EL (cell line): ENCODE measurements at regions not wholly inside any gene's neighbourhood (a gene's known extent, or its start where the extent isn't known, plus 50 kb on each side); places are given as distances from the start of the nearest gene placed in this dataset.

Source experiments
- DNase-seq: peaks from one replicate; pipeline ENCODE4 v3.0.0-alpha.2; 2016

DNA sequence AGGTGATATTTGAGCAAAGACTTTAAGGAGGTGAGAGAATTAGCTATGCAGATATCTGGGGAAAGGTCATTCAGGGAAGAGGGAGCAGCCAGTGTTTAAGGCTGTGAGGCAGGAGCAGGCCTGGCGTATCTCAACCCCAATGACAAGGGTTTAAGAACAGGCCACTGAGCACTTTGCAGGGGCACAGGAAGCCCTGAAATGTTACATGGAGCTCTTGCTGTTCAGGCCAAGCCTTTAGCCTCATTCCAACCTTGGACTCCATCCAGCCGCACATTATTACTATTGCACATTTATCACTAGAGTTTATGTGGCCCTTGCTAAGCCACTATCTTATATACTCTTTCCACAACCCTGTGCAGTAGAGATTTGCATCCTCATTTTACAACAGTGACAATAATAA is 114.0 kb downstream of the EFNB1 start:
- no peak for DNase-seq

DNA sequence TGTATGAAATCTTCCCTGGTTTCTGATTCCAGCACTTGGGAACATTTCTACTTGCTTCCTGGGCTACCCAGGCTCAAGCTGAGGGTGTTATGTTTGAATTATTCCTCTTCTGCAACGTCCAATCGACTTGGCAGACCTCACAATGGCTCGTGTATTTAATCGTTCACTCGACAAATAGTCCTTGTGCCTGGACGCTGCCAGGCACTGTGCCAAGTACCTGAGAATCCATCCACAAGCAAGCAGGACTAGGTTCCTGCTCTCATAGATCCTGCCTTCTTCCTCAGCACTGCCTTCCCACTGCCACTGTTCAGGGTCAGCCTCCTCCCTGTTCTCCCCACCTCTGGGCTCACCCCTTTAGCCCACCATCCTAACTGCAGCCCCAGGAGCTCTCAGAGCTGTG is 113.3 kb downstream of the EFNB1 start:
- DNase-seq: no peak

DNA sequence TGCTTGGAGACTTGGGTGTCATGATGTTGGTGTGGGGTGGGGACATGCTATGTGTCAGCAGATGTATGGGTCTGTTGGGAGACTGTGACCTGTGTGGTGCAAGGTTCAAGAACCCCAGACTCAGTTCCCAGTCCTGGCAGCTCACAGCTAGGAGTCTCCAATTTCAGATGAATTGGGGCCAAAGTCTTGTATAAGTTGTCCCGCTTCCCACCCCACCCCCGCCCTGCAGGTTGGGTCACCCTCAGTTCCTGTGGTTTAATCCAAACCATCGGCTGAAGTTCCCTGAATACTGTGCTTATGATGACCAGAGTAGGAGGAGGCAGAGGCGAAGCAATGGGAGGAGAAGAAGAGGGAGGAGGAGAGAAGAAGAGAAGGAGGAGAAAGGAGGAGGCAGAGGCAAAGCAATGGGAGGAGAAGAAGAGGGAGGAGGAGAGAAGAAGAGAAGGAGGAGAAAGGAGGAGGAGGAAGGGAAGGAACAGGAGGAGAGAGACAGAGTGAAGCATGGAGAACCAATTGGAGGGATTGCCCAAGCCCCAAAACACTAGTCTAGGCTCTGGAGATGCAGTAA is 112.6 kb downstream of the EFNB1 start:
- no peak for DNase-seq

DNA sequence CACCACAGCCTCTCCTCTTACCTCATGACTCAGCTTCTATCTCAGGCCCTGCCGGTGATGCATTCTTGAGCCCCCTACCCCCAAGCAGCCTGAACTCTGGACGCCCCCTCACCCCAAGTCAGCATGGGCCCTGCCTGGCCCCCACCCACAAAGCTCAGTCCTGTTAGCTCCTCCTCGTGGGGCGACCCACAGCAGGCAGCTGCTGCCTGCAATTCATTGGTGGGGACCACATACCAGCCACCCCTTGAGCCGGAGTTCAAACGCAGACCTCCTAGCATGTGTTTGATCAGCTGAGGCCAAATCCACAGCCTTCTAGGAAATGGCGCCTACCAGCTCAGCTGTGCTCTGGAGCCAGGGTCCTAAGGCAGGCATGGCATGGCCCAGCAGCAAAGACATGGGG is 111.8 kb downstream of the EFNB1 start:
- no peak for DNase-seq

DNA sequence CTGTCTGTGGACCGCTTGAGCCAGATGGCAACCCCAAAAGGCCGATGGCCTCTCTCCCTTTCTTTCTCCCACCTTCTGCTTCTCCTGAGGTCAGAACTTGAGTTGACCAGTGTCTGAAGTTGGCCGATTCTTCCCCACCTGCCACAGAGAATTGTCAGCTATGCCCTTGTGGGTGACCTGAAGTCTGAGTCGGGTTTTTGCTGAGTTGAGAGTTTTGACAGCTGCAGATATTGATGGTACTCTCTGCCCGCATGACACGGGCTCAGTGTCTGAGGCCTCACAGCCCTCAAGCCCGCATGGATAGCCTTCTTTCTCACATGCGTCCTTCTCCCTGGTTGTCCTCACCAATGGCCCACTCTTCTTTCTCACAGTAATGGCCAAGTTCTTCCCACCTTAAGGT is 111.0 kb downstream of the EFNB1 start:
- DNase-seq: no peak

DNA sequence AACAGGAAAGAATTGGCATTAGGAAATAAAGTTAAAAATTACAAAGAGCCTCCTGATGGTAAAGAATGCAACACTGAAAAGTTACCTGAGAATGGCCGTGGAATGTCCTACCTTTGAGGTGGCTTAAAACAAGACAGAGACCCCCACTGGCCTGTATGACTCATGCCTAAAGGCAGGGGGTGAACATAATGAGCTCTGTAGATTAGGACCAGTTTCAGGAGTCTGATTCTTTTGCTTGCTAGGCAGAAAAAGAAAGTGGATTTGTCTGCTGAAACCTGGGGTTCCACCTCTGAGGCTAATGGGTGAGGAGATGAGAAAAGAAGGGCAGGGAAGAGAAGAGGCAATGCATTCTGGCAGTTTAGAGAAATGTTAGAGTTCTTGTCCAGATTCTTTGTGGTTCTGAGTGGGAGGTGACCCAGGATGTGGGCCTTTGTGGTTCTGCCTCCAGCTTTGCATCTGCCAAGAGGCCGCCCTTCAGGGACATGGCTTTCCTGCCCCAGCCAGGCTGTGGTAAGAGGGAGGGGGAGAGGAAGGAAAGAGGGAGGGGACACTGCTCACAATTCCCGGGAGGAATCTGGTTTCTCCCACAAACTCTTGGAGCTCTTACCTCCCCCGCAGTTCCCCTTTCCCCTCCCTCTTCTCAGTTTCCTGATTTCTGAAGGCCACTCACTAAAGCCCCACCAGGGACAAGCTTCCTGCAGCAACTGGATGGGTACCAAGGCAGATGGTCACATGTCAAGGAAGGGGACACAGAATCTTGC is 109.6 kb downstream of the EFNB1 start:
- peak; percentile 31 for DNase-seq

DNA sequence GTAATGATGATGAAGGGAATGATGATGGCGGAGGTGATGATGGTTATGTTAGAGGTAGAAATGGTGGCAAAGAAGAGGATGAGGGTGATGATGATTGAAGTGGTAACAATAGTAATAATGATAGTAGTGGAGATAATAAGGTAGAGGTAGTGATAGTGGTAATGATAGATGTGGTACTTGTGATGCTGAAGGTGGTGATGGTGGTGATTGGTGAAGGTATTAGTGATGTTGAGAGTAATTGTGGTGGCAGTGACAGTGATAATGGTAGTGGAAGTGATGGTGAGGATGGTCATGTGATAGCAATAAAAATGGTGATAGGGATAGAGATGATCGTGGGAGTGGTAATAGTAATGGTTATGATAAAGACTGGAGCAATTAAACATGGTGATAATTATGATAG is 108.8 kb downstream of the EFNB1 start:
- DNase-seq: no peak

DNA sequence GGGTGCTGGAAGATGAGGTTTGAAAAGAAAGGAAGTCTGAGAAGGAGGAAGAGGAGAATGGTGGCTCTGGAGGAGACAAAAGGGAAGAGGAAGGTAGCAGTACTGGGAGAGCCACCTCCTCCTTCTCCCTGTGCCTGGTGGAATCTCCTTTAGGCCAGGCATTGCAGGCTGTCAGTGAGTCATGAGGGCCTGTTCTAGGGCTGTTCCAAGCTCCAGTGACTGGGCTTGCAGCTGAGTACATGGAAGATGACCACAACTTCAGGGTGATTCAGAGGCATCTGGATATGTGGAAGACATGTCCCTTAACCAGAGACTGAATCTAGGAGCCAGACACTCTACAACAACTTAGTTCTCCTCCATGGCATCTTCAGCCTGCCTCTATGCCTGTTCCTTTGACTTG is 107.8 kb downstream of the EFNB1 start:
- peak; percentile 83 for DNase-seq

DNA sequence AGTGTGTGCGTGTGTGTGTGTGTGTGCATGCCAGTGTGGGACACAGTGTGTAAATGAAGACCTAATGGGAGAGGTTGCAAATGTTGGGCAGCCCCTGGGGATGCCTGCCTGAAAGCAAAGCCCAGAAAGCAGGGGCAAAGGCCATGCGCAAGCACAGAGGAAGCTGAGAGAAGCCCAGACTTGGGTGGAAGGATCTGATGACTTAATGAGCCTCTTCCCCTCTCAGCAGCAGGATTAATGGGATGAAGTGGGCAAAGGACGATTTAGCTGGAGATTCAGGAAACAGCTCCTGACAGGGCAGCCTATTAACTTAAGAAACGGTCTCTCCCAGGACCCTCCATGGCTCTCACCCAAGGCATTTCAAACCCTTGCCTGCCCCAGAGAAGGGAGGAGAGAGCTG is 107.3 kb downstream of the EFNB1 start:
- DNase-seq: no peak

DNA sequence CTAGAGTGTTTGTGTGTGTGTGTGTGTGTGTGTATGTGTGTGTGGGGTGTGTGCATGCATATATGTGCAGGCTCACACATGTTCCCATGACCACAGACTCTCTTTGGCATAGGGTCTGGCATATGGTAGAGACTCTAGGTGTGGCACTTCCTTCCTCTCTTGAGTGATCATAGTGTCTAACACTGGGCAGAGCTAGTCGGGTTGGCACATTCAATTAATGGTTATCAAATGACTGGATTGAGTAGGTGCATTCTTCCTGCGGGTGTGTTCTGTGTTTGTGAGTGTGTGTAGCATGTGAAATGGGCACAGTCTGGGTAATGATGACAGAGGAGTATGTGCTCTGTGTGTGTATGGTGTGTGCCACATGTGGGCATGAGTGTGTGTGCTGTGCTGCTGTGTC is 106.5 kb downstream of the EFNB1 start:
- no peak for DNase-seq

DNA sequence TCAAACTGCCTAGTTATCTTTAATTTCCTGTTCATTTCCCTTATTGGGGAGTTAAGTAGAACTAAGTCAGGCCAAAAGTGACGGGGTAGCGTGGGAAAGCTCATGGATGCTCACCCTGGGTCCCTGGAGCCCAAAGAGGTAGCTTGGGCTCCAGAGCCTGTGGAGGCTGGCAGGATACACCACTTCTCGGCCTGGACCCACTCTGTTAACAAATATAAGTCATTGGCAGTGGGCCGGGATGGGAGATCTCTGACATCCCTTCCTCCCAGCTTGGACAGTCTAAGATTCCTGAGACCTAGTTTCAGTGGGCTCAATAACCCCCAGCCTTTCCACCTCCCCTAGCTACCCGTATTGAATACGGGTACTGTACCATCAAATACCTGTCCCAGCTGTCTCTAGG is 106.1 kb downstream of the EFNB1 start:
- no peak for DNase-seq

DNA sequence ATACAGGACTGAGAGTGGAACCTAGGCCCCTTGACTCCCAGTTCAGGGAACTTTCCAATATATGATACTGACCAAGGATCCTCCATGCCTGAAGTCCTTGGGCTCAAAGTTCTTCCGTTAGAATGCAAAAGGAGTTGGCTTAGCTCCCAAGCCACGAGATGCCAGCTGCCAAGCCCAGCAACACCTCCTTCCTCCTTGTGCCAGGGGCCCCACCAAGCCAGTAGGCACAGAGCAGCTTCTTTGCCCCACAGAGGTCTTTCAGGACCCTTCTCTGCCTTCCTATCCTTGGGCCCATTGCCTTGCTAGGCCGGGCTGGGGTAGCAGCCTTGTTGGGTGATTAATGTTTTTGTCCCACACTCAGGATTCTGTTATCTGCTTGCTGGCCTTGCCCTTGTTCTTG is 105.6 kb downstream of the EFNB1 start:
- no peak for DNase-seq

DNA sequence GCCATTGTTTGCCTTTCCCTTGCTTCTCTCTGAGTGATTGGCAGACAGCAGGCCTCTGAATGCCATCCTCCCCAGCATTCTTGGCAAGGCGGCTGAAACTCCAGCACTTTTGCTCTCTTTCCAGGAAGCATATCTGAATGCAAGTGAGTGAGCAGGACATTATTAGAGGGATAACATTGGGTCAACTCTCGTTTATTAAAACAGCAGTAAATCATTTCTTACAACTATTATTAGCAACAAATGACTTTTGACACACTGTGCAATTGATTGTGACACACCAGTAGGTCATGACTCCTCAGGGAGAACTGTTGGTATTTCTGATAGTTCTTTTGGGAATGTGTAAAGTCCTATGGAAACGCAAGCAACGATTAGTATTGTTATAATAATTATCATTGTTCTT is 103.8 kb downstream of the EFNB1 start:
- DNase-seq: no peak

DNA sequence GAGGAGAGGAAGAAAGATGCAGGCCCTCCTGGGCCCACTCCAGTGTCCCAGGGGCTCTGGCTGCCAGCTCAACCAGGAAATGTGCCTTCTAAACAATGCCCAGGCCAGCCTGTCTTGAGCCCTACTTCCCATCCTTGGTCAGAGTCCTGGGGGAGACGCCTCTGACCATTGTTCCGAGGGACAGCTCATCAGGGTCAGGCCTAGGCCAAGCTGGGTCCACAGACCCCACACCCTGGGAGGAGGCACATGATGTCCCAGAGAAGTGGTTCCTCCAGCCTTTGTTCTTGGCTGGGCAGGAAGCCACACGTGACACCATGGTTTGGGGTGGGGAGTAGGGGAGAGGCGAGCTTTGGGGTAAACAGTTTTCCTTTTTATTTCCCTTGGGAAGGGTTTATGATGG is 102.5 kb downstream of the EFNB1 start:
- no peak for DNase-seq

DNA sequence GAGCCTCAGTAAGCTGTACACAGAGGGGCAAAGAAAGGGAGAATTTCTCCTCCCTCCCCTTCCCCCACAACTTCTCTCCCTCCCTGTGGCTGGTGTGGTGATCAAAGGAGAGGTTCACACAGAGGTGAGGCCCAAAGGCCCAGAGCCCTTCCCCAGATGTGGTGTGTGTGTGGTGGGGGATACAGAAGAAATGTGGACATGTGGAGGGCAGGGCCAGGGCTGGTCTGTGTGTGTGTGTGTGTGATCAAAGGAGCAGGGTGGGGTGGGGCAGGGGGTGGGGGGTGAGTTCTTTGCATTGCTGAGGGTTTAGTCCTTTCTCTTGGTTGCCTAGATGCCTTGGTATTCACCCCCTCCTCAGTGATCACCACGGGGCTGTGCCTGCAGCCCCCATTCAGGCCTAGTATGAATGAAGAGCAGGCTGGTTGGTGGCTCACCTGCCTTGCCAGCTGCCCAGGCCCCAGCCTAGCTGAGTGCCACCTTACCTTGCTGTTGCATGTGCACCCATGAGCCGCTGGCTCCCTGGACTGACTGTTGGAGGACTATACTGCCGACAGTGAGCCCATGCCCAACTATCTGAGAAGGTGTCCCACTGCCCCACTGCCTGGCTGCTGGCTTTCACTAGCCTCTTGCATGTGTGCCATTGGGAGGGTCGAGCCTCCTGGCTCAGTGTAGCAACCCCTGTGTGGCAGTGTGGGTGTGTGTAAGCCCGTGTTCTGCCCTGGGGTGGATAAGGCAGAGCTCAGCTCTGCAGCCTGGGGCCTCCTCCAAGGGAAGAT is 101.9 kb downstream of the EFNB1 start:
- peak; percentile 3 for DNase-seq

DNA sequence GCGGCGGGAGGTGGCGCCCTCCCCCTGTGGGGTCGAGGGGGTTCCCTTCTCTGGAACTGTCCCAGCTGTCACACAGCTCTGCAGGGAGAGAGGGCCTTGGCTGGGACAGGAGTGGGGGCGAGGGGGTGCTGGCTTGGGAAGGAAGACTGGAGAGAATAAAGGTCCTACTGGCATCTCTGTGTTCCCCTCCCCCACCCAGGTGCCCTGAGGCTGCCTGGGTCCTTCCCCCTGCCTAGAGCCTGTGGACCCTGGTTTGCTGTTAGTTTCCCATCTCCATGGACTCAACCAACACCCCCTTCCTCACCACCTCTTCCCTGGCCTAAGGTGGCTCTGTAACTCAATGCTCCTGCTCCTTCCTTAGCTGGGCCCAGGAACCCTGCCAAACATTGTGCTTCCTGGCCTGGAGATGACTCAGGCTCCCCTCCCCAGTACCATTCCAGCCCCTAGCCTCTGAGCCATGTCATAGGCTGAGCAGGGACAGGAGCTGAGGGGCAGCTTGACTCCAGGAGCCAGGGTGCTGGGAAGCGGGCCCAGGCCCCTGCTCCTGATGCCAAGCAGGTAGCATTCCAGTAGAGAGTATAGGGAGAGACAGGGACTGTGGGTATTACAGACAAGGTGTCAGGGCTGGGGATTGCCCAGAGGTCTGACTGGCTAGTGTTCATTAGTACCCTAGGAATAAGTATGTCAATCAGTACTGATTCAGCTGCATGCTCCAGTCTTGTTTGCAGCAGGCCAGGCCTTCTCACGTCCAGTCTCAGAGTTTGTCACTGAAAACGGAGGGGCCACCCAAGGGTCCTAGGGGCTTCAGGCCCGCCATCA is 100.7 kb downstream of the EFNB1 start:
- peak; percentile 78 for DNase-seq

DNA sequence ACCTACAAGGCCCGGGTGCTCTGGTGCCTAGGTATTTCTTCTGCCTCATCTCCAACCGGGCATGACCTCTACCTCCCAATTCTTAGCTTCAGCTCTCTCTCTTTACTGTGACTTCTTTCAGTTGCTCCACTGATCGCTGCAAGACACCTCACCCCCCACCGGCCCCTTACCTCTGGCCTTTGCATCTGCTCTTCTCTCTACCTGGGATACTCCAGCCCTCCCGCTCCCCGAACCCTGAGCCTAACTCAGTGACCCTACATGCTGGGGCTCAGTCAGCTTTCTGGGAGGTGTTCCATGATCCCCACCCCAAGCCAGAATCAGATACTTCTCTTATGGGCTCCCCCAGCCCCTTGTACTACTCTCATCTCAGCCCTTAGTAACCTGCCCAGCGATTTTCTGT is 99.6 kb downstream of the EFNB1 start:
- DNase-seq: no peak

DNA sequence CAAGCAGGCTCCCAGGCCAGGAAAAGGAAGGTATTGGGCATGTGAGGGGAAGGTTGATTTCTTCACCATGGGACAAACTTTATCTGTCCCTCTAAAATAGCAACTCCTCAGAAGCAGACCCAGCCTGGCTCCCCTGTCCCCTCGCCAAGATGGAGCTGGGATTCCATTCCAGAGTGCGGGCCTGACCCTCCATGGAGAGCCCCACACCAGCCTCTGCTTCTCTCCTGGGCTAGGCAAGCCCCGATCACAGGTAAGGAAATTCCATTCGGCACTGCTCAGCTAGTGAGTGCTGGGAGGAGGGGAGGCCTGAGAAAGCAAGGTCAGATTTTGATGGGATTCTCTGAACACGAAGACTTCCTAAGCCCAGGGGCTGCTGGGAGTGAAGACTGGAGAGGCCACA is 98.4 kb downstream of the EFNB1 start:
- DNase-seq: no peak

DNA sequence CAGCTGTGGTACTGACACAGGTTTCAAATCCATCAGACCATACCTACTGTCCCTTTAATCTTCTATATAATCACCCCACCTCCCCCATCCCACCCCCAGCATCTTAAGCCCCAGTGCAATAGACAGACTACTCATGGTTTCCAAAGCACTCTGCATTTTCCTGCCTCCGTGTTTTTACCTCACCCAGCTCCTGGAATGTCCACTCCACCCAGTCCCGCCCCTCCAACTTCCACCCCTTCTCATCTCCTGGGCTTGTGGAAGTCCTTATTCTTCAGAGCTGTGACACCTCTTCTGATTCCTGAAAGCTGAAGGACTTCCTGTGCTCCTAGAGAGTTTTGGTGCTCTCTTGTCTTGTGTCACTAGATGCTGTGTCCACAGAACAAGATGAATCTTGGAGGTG is 94.3 kb downstream of the EFNB1 start:
- DNase-seq: no peak

DNA sequence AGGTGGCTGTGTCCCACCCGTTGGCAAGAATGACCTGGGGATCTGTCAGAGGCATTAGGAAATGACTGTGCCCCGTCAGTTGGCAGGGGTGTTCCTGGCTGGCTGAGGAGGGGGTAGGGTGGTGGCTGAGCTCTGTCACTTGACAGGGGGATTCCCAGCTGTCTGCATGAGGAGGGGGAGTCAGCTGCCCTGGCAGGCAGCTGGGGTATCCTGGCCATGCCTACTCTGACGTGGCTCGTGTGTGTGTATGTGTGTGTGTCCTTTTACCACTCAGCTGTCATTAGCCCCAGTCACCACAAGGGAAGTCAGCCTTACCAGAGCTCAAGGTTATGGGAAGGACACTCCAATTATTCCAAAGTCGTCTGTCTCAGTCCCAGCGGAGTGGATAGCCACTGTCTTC is 93.2 kb downstream of the EFNB1 start:
- no peak for DNase-seq

DNA sequence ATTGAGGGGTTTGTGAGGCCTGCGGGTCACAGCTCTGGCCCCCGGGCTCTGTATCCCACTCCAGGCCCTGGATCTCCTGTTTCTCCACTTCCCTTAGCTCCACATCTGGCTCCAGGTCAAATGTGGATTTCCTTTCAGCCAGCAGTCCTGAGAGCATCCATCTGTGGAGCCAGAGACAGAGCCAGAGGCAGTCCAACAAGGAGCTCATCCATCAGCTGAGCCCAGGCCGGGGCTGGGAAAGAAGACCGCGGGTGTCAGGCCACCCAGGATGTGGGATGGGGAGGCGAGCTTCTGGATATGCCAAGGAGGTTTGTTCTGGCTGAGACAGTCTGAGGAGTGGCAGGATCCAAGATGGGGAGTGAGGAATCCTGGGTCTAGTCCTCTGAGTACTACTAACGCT is 91.7 kb downstream of the EFNB1 start:
- DNase-seq: no peak

DNA sequence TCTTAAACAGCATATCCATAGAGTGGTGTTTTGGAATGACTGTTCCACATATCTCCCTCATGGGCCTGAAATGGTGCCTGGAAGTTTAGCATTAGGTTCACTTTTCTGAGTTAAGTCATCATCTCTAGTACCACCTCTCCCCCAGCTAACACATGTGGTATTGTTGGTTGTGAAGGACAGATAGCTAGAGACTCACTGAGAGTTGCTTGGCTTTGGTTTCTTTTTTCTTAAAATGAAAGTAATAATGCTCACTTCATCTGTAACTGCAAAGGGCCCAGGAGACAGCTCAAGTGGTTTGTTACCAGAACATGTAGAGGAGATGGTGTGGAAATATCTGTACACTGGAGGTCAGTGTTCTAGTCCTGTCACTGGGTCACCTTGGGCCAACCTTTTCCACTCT is 90.9 kb downstream of the EFNB1 start:
- no peak for DNase-seq

DNA sequence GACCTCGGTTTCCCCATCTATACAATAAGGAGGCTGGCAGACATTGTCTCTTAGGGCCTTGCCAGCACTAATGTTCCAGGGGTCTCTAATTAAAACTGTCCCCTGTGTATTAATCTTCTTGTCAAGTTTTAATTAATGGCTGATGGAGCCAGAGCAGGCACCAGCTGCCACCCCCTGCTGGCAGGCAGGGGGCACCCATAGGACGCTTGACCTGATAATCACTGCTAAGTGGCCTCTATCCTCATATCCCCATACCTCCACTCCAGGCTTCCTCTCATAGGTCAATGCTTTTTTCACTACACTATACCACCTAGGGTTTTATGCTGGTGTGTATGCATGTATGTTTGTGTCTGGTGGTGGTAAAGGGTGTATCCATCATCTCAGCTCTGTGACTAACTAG is 89.4 kb downstream of the EFNB1 start:
- DNase-seq: no peak

DNA sequence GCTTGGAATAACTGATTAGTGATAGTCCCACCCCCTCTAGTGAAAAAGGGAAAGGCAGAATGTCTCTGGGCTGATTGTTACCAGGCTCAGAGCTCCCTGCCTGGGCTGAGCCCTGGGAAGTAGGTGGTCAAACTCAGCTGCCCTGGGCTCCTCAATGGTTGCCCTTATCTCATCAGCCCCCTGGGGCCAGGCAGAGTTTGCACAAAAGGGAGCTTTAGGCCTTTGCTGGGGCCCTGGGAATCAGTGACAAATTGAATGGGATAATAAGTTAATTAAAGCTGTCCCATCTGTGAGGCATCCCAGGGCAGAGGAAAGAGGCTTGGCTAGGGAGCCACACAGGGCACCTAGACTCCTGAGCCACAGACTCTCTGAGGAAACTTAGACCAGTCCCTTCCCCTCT is 89.0 kb downstream of the EFNB1 start:
- DNase-seq: no peak
